Endometrium (tissue), 2 donors: ENCODE measurements at regions not wholly inside any gene's neighbourhood (a gene's known extent, or its start where the extent isn't known, plus 50 kb on each side); places are given as distances from the start of the nearest gene placed in this dataset.

Source experiments
- FAIRE-seq: peaks from 2 replicates; lab custom pipeline; 2012; peaks lifted over from hg19 to GRCh38; lab: Jason Lieb, UNC
- donor health status: control.
- donor health status: control.

GRCh38 chr1:68331117-68331865 lies 99.0 kb upstream of the WLS start:
- FAIRE-seq, result peak; percentile 99

- FAIRE-seq, result no peak
Observed at GRCh38 chr1:68330391-68330790, 98.1 kb upstream of the WLS start.

DNA sequence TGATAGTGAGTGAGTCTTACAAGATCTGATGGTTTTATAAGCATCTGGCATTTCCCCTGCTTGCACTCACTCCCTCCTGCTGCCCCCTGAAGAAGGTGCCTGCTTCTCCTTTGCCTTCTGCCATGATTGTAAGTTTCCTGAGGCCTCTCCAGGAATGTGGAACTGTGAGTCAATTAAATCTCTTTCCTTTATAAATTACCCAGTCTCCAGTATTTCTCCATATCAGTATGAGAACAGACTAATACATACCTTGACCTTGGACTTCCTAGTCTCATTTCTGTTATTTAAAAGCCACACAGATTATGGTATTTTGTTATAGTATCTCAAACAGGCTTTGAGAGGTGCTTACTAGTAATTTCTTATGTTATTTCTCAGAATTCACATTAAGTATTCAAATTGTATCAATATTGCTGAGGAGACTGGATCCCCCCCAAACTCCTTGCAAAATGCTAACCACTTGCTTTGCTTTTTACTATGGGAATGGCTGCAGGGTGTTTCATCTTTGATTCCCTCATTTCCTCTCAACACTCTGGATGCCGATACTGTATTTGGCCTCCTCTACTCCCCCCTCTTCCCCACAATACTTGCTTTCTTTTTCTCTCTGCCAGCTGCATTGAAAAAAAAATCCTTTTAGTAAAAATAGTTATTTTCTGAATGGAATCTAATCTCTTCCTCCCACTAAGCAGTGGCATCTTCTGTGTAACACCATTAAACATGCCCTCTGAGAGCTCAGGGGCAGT lies 96.9 kb upstream of the WLS start:
- no peak for FAIRE-seq

GRCh38 chr1:68328490-68328889 lies 96.2 kb upstream of the WLS start:
- FAIRE-seq, result no peak

- FAIRE-seq, result no peak
Observed at GRCh38 chr1:68327414-68327813, 95.1 kb upstream of the WLS start.

DNA sequence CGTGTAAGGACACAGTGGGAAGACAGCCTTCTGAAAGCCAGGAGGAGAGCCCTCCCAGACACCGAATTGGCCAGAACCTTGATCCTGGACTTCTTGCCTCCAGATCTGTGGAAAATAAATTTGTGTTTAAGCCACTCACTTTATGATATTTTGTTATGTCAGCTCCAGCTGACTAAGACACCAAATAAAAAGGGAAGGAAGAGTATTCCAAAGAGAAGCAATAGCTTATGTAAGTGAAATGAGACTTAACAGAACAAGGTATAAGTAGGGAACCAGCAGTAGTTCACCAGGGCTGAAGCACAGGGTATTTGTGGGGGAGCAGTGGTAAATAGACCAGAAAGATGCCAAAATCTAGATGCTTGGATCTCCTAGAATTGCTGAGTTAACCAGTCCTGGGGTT lies 94.2 kb upstream of the WLS start:
- no peak for FAIRE-seq

- FAIRE-seq, result no peak
Observed at GRCh38 chr1:68324316-68324715, 92.0 kb upstream of the WLS start.

DNA sequence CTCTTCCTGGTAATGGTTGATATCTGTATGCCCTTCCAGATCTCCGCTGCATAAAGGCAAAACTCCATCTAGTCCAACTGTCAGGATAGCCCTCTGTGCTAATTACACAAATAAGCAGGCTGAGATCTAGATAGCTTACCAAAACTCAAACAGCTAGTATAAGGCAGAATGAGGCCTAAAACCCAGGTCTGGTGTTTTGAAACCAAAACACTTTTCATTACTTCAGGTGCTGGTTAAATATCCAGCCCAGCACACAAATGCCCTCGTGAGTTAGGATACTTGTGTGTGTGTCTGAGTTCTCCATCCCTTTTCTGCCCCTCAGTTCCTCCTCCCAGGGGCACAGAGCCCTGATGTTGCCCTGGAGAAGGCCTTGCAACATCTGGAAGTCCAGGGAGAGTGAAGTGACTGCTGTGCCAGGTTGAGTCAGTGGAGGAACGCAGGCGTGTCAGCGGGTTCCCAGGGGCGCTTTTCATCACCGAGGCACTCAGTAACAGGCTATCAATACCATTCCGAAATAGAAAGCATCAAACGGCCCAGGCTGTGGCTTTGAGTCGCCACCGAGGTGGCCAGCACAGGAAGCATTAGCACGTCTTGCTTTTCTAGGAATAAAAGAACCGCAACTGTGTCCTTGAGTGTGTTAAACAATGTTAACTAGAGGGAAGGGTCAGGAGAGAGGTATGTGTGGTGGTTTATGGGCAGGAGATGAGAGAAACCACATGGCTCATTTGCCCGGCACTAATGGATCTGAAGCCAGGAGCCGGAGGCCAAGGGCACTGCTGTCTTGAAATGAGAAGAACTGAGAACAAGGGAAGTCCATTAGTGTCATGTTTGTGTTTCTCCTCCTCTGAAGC lies 90.7 kb upstream of the WLS start:
- FAIRE-seq, result no peak

- peak; percentile 94 for FAIRE-seq
Observed at GRCh38 chr1:68322096-68322495, 89.8 kb upstream of the WLS start.

DNA sequence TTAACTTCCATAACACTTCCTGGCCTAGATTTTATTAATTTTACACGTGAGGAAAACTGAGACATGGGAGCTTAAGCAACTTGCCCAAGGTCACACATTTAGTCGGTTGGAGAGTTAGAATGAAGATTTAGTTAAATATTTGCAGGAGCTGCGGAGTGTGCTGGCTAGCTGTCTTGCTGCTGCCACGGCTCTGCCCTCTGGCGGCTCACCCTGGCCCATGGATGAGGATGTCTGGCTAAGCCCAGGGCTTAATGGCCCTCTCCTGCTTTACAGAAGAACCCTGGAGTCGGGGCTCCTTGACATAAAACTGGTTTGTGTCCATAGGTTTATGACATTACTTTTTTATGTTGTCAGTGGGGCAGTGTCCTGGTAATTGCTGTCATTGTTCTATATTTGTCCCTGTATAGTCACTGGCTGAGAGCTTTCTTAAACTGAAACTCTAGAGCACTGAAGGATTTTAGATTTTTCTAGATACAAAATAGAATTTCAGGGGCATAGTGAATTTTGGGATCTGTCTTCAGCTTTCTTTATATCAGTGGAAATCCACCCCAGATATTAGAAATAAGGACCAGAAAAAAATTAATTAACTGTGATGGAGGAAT lies 88.9 kb upstream of the WLS start:
- FAIRE-seq, result no peak

DNA sequence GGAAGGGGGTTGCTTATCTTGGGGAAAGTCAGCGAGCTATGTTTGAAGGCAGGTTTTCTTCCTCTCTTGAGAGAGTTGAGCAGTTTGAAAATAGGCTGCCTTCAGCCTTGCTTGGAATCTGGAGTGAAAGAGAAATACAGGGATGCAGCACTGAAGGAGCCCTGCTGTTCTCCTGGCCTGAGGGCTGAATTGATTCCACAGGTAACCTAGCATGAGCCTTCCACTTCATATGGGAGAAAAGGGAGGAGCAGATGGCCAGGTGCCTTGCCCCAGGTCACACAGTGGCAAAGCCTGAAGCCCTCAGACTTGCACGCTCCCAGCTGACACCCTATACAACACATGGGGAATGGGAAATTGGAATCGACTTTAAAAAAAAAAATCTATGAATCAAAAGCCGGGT lies 88.0 kb upstream of the WLS start:
- FAIRE-seq, result no peak

- FAIRE-seq, result no peak
Observed at GRCh38 chr1:68319907-68320306, 87.6 kb upstream of the WLS start.

GRCh38 chr1:68317543-68317942 lies 85.2 kb upstream of the WLS start:
- no peak for FAIRE-seq

DNA sequence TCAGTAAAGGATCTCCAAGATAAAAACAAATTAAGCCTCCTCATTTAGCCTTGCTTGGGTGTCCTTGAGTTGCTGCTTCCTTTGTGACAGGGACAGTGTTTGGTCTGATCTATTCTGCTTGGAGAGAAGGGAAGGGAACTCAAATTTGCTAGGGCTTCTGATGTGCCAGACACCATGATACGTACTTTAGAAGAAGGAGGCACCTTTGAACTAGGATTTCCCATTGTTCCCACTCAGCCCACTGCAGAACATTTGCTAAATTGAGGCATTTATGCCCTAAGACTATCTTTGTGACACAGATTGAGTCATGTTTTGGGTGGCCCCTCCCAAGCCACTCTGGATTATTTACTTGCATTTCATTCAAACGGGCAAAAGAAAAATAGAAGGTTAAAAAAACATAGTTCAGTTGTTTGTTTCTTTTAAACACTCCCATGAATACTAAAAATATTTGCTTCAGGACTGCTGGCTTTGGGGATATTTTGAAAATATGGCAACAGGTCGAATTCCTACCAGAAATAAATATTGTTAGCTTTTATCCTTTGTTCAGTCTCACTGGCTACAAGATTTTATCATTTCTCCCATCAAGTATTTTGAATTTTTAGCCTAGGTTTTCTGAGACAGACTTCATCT lies 81.9 kb upstream of the WLS start:
- peak; percentile 95 for FAIRE-seq

DNA sequence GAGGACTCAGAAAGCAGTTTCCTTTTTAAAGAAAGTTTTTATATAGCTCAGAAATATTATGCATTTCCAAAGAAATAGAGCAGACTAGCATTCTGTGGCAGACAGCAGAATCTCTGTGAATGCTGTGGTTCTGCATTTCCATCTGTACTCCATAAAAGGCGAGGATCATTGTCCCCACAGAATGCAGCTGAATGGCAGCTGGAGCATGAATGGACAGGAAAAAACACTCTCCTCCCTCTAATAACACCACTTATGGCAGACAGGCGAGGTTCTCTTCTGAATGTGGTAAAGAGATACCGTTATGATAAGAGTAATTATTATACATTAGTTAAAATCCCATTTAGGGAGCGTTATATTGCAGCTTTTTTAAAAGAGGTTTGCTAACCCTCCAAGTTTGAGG lies 81.4 kb upstream of the WLS start:
- FAIRE-seq, result no peak

GRCh38 chr1:68308034-68308433 lies 75.7 kb upstream of the WLS start:
- no peak for FAIRE-seq

- no peak for FAIRE-seq
Observed at GRCh38 chr1:68307378-68307787, 75.1 kb upstream of the WLS start.

DNA sequence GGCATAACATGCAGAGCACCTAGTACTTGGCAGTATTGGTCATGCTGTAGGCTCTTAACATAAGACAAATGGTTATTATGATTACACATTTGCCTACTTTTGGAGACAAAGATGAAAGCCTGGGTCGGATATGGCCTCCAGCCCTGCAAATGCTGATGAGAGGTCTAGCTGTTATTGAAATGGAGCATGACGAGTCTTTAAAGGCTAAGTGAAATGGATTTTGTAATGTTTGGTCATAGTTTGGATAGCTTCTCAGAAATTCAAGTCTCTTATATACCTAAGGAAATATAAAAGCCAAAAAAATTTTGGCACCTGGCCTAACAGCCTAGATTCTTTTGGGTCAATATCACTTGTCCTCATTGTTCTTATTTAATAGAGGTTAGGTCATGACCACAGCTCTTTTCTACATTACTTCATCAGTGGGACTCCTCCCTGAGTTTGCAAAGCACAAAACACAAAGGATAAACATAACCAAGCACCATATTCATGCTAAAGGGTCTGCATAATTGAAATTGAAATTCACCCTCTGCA lies 69.2 kb upstream of the WLS start:
- FAIRE-seq, result no peak

- FAIRE-seq, result no peak
Observed at GRCh38 chr1:68294367-68295066, 62.2 kb upstream of the WLS start.

GRCh38 chr1:68293609-68294366 lies 61.5 kb upstream of the WLS start:
- FAIRE-seq, result no peak
